Mammary epithelial cell (primary cell): ENCODE measurements at regions not wholly inside any gene's neighbourhood (a gene's known extent, or its start where the extent isn't known, plus 50 kb on each side); places are given as distances from the start of the nearest gene placed in this dataset.

Source experiments
- CTCF ChIP-seq, 2 donors: IDR thresholded peaks in 1 of 2; conservative IDR thresholded peaks in 1 of 2; 2 replicates each; pipeline ENCODE4 v1.5.1; 2011 to 2012; ENCODE audit warnings: inconsistent platforms in 2 of 2, low read length in 2 of 2, mild to moderate bottlenecking in 2 of 2, control low read depth in 1 of 2, low read depth in 1 of 2; ENCODE audit not compliant: insufficient read depth in 1 of 2; ENCODE audit errors: extremely low read depth in 1 of 2
- EZH2 ChIP-seq: IDR thresholded peaks from 2 replicates; pipeline ENCODE4 v1.6.1; 2012; ENCODE audit warnings: low read length, inconsistent platforms, borderline replicate concordance

GRCh38 chr14:99338313-99338712 is 66.3 kb upstream of the BCL11B start:
- TF ChIP-seq CTCF (conservative IDR thresholded peaks at IDR 0.05 in 1 of 2, IDR thresholded peaks at IDR 0.05 in 1 of 2; ENCODE audit: extremely low read depth in 1 of 2, insufficient read depth in 1 of 2, low read depth in 1 of 2, low read length in 2 of 2) (no peak), EZH2 (no peak)
